ENCODE measurements at regions not wholly inside any gene's neighbourhood (a gene's known extent, or its start where the extent isn't known, plus 50 kb on each side); places are given as distances from the start of the nearest gene placed in this dataset.

GRCh38 chr12:23211384-23212320, 586.7 kb downstream of the ETNK1 start:
- no peak for ATAC-seq
- TF ChIP-seq, protein P1, sequence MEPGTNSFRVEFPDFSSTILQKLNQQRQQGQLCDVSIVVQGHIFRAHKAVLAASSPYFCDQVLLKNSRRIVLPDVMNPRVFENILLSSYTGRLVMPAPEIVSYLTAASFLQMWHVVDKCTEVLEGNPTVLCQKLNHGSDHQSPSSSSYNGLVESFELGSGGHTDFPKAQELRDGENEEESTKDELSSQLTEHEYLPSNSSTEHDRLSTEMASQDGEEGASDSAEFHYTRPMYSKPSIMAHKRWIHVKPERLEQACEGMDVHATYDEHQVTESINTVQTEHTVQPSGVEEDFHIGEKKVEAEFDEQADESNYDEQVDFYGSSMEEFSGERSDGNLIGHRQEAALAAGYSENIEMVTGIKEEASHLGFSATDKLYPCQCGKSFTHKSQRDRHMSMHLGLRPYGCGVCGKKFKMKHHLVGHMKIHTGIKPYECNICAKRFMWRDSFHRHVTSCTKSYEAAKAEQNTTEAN (CRISPR knock-in tag; IDR thresholded peaks at IDR 0.05) = no peak
- TF ChIP-seq ZNF671 (CRISPR knock-in tag; IDR thresholded peaks at IDR 0.05) (no peak), PRDM15 (CRISPR knock-in tag; IDR thresholded peaks at IDR 0.05) (no peak)
- Mint-ChIP-seq H3K4me1 (no peaks in the 10 kb centered on the region), H3K4me3 (no peak overlapping the region), H3K27ac (no peak overlapping the region), H3K27me3 (ENCODE audit: low read depth) (no peaks in the 10 kb centered on the region; the same call in 1 of the 2 replicates), H3K9me3 (peaks cover 33% of the 10 kb centered on the region), H3K36me3 (peaks cover 15% of the 10 kb centered on the region)
- ChIA-PET CTCF (interaction anchor here (1.6 kb wide), 1 partner anchor 10 kb away, joined by 7 read pairs; no protein-coding TSS in a partner anchor), POLR2A (no interaction called here)
- no peak for DNase-seq (ENCODE audit: low spot score)

DNA sequence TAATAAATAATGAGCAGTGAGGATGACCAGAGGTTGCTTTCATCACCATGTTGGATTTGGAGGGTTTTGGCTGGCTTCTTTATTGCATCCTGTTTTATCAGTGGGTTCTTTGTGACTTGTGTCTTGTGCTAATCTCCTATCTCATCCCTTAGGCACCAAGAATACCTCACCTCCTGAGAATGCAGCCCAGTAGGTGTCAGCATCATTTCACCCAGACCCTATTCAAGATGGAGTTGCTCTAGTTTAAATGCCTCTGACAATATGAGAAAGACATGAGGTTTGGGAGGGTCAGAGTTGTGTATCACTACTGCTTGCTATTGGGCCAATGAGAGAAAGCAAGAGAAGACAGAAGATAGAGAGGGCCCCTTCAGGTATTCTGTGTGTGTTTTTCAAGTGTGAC, 592.2 kb downstream of the ETNK1 start:
- ATAC-seq (no peak), DNase-seq (ENCODE audit: low spot score) (no peak)
- H3K36me3 Mint-ChIP-seq = peaks cover 15% of the 10 kb centered on the region
- no peaks in the 10 kb centered on the region; the same call in 1 of the 2 replicates for H3K27me3 Mint-ChIP-seq (ENCODE audit: low read depth)
- H3K9me3 Mint-ChIP-seq = peaks cover 33% of the 10 kb centered on the region
- H3K27ac Mint-ChIP-seq = no peak overlapping the region
- TF ChIP-seq, protein P2, sequence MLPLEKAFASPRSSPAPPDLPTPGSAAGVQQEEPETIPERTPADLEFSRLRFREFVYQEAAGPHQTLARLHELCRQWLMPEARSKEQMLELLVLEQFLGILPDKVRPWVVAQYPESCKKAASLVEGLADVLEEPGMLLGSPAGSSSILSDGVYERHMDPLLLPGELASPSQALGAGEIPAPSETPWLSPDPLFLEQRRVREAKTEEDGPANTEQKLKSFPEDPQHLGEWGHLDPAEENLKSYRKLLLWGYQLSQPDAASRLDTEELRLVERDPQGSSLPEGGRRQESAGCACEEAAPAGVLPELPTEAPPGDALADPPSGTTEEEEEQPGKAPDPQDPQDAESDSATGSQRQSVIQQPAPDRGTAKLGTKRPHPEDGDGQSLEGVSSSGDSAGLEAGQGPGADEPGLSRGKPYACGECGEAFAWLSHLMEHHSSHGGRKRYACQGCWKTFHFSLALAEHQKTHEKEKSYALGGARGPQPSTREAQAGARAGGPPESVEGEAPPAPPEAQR (CRISPR knock-in tag; IDR thresholded peaks at IDR 0.05) = no peak
- POLR2A ChIA-PET = no interaction called here
- H3K4me3 Mint-ChIP-seq = no peak overlapping the region
- peaks cover 3% of the 10 kb centered on the region for H3K4me1 Mint-ChIP-seq
- CTCF ChIA-PET = no interaction called here

DNA sequence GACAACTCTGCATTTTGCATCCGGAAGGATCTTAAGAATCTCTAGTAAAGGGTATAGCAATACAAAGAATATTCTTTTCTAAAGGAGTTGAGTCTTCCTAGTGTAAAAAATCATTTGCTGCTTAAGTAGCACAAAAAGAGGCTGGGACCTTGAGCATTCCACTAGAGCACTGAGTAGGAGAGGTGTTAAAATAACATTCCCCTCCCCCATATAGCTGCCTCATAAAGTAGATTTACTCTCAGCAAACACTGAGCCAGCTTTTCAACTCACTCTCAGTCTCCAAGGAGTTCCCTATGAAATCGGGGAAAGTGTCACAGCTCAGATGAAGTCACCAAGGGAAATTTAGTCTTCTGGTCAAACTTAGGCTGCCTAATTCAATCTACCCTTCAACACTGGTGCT, 592.7 kb downstream of the ETNK1 start:
- no peak for ATAC-seq
- peaks cover 33% of the 10 kb centered on the region for H3K9me3 Mint-ChIP-seq
- TF ChIP-seq PRDM15 (CRISPR knock-in tag; IDR thresholded peaks at IDR 0.05) = no peak
- TF ChIP-seq FOXP1 (CRISPR knock-in tag; IDR thresholded peaks at IDR 0.05; ENCODE audit: borderline replicate concordance) = no peak
- TF ChIP-seq NR1H2 (CRISPR knock-in tag; IDR thresholded peaks at IDR 0.05) = no peak
- no peak for TF ChIP-seq ATF1 (CRISPR knock-in tag; IDR thresholded peaks at IDR 0.05)
- TF ChIP-seq ZNF219 (CRISPR knock-in tag; IDR thresholded peaks at IDR 0.05; ENCODE audit: borderline replicate concordance) = no peak
- TF ChIP-seq AFF4 (CRISPR knock-in tag; IDR thresholded peaks at IDR 0.05; ENCODE audit: borderline replicate concordance) = no peak
- no peak for TF ChIP-seq USF2 (CRISPR knock-in tag; IDR thresholded peaks at IDR 0.05)
- TF ChIP-seq NFE2L1 (CRISPR knock-in tag; IDR thresholded peaks at IDR 0.05) = no peak
- no peak for TF ChIP-seq ESRRA (CRISPR knock-in tag; IDR thresholded peaks at IDR 0.05; ENCODE audit: borderline replicate concordance)
- no peak for TF ChIP-seq SP1 (CRISPR knock-in tag; conservative IDR thresholded peaks at IDR 0.05)

More for the DNA sequence above, 592.7 kb downstream of the ETNK1 start:
- ChIA-PET POLR2A (interaction anchor here (0.5 kb wide), 1 partner anchor 524 kb away, joined by 4 read pairs; no protein-coding TSS in a partner anchor), CTCF (no interaction called here)
- Mint-ChIP-seq H3K36me3 (peaks cover 15% of the 10 kb centered on the region), H3K4me3 (no peak overlapping the region), H3K27me3 (ENCODE audit: low read depth) (no peaks in the 10 kb centered on the region; the same call in 1 of the 2 replicates), H3K27ac (no peak overlapping the region), H3K4me1 (peaks cover 3% of the 10 kb centered on the region)
- DNase-seq (ENCODE audit: low spot score) = no peak
